ENCODE measurements at regions not wholly inside any gene's neighbourhood (a gene's known extent, or its start where the extent isn't known, plus 50 kb on each side); places are given as distances from the start of the nearest gene placed in this dataset.
"Not testable (repeated sequence)": the region's sequence is repeated elsewhere in the genome, so short reads cannot be mapped to it uniquely, and the experiment has no call there.

GRCh38 chr17:30695265-30695811 is 129.2 kb downstream of the CRLF3 start:
- H3K27ac ChIP-seq; DNase-seq (ENCODE audit: low read depth, low spot score): not testable (repeated sequence)

DNA sequence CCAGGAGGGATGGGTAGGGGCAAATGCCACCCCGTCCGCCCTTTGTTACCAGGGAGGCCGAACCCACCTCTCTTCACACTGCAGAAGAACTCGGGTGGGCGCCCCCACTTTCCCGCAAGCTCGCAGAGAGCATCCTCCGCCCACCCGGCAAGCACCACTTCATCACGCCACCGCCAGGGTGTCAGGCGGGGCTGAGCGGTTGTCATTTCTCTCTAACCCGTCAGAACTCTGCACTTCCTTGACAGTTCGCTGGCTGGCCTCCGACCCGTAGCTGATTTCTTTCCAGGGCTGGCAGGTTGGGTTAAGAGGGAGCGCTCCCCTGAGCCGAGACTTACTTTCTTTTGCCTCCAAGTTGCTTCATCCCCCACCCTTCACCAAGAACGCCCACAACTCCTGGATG is 130.7 kb downstream of the CRLF3 start:
- not testable (repeated sequence) for H3K27ac ChIP-seq; DNase-seq (ENCODE audit: low read depth, low spot score)

GRCh38 chr17:30689266-30690000 is 135.1 kb downstream of the CRLF3 start:
- DNase-seq (ENCODE audit: low read depth, low spot score): not testable (repeated sequence)

GRCh38 chr17:30686538-30687479 is 137.7 kb downstream of the CRLF3 start:
- H3K27ac ChIP-seq; DNase-seq (ENCODE audit: low read depth, low spot score): not testable (repeated sequence)

More at GRCh38 chr17:30689266-30690000, 135.1 kb downstream of the CRLF3 start:
- not testable (repeated sequence) for H3K27ac ChIP-seq

DNA sequence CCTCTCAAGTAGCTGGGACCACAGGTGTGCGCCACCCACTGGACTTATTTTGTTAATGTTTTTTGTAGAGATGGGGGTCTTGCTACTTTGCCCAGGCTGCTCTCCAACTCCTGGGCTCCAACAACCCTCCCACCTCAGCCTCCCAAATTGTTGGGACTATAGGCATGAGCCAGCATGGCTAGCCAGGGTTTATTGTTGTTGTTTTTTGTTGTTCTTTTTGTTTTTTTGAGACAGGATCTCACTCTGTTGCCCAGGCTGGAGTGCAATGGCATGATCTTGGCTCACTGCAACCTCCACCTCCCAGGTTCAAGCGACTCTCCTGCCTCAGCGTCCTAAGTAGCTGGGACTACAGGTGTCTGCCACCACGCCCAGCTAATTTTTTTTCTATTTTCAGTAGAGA is 142.2 kb downstream of the CRLF3 start:
- not testable (repeated sequence) for H3K27ac ChIP-seq; DNase-seq (ENCODE audit: low read depth, low spot score)

DNA sequence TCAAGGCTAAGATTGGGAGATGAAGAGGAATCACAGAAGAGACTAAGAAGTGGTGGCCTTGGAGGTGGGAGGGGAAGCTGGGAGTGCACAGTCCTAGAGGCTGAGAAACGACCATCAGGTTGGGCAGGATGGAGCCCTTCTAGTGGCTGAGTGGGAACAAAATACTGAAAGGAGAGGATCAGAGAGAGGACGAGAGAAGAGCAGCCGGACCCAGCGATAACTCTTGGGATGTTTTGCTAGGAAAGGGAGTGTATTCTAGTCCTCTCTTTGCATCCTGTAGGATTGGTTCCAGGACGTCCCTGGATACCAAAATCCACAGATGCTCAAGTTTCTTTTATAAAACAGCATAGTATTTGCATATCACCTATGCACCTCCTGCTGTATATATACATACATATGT is 143.8 kb downstream of the CRLF3 start:
- not testable (repeated sequence) for DNase-seq (ENCODE audit: low read depth, low spot score)

GRCh38 chr17:30677550-30678249 is 146.8 kb downstream of the CRLF3 start:
- no peak for DNase-seq (ENCODE audit: low read depth, low spot score)
- no peak overlapping the region for H3K27ac ChIP-seq

More for the DNA sequence above, 143.8 kb downstream of the CRLF3 start:
- not testable (repeated sequence) for H3K27ac ChIP-seq

DNA sequence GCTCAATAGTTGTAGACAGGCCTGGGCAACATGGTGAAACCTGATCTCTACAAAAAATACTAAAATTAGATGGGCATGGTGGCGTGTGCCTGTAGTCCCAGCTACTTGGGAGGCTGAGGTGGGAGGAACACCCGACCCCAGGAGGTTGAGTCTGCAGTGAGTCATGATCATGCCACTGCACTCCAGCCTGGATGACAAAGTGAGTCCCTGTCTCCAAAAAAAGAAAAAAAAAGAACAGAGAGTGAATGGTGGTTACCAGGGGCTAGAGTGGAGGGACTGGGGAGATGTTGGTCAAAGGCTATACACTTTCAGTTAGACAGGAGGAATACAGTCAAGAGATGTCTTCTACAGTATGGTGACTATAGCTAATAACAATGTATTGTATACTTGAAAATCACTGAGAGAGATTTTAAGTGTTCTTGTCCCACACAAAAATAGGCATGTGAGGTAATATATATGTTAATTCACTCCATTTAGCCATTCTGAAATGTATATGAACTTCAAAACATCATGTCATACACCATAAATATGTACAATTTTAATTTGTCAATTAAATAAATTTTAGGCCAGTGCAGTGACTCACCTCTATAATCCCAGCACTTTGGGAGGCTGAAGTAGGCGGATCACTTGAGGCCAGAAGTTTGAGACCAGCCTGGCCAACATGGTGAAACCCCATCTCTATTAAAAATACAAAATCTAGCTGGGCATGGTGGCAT is 148.6 kb downstream of the CRLF3 start:
- not testable (repeated sequence) for DNase-seq (ENCODE audit: low read depth, low spot score); H3K27ac ChIP-seq

DNA sequence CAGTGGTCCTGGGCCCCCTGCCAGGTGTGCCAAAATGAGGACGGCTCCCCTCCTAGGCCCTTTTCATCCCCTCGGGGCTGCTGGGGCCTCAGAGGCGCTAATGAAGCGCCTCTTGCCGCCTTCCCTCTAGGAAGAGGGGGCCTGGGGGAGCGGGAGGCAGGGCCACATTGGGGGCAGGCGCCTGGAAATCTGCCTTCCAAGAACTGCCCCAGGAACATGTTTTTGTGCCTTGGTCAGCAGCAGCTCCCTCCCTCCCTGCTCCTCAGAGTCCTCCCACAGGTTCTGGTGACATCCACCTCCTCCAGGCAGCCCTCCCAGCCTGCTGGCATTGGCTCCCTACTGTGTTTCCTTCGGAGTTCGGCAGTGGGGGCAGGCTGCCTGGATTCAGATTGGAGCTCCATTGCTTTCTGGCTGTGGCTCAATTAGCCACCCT is 155.3 kb downstream of the CRLF3 start:
- not testable (repeated sequence) for DNase-seq (ENCODE audit: low read depth, low spot score); H3K27ac ChIP-seq

DNA sequence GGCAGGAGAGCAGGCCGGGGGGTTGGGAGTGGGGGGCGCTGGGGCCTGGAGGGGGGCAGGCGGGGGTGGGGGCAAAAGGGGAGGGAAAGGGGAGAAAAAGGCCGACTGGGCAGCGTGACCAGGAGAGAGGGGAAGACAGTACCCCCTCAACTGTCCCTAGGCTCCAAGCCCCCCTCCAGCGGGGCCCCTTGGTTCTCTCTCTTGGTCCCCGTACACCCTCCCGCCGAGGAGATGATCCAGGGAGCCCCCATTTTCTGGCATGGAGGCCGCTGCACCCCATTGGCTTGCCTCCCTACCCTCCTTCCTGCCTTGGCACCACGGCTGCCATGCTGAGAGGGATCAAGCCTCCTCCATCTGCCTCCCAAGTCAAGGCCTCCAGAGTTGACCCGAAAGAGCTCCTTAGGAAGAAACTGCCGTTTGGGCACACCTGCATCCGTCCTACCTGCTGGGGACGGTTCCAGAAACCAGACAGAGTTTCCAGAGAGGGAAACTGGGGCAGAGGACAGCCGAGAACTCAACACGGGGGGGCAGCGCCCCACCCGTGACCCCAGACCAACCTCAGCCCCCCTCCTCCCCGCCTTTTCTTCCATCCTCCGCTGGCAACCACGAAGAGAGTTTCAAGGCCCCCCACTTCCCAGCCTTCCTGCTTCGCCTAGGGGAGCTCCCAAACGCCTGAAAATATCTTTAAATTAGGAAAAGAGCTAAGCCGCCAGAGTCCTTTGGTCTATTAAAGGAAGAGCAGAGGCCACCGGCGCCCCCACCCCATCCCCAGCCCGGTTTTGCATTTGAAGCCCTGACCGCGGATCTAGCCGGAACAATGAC is 155.9 kb downstream of the CRLF3 start:
- H3K27ac ChIP-seq; DNase-seq (ENCODE audit: low read depth, low spot score): not testable (repeated sequence)

GRCh38 chr17:30667657-30668359 is 156.7 kb downstream of the CRLF3 start:
- not testable (repeated sequence) for H3K27ac ChIP-seq; DNase-seq (ENCODE audit: low read depth, low spot score)

DNA sequence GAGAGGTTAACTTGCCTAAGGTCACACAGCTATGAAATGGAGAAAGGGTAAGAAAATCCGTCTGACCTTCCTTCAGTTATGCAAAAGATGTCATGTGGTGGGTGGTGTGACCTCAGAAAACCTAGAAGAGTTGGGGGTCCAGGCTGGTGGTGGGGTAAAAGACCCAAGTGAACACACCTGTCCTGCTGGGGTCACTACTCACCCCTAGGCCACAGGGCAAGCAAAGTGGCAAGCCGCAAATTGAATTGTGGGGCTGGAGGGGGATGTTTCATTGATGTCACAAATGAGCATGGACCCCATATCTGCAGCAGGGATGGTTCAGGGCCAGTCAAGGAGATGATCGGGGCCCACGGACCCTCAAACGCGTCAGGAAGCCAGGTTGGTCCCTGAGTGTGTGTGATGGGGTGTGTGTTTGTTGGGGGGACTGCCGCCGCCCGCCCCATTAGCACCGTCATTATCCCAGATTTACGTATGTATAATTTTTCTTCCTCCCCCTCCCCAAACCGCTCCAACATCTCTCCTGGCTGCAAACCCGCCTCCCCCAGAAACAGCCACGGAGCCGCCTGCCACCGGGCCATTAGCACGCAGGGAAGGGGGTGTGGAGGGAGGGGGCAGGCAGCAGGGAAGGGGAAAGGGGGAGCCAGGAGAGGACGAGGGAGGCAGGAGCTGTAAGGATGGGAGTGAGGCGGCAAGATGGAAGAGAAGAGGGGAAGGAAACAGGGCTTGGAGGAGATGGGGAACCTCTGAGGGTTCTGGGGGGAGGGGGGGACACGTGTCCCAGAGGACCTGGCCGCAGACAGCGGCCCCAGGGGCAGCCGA is 157.4 kb downstream of the CRLF3 start:
- not testable (repeated sequence) for H3K27ac ChIP-seq; DNase-seq (ENCODE audit: low read depth, low spot score)

- DNase-seq (ENCODE audit: low read depth, low spot score); H3K27ac ChIP-seq: not testable (repeated sequence)
These were observed 160.6 kb downstream of the CRLF3 start for GRCh38 chr17:30663727-30664455.

- DNase-seq (ENCODE audit: low read depth, low spot score); H3K27ac ChIP-seq: not testable (repeated sequence)
These were observed 167.3 kb downstream of the CRLF3 start for GRCh38 chr17:30657148-30657547.

DNA sequence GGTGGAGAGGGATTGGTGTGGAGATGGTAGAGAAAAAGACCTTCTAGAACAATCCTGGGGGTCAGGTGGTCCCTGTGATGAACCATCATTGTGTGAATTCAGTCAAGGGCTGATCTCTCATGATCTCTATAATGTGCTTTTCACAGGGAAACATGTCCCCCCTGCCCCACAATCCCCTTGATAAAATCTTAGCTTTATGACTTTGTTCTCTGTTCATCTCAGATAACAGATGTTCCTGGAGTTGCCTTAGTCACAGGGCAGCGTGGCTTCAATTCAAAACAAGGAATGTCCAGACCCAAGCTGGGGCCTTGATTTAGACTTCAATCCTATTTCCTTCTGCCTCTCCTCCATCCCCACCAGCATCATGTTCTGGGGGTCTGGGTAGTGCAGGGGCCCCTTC is 171.5 kb downstream of the CRLF3 start:
- not testable (repeated sequence) for DNase-seq (ENCODE audit: low read depth, low spot score); H3K27ac ChIP-seq

GRCh38 chr17:30650149-30650548 is 172.9 kb downstream of the GOSR1 start:
- DNase-seq (ENCODE audit: low read depth, low spot score); H3K27ac ChIP-seq: not testable (repeated sequence)

Measured in epithelial cell of prostate (primary cell).